ENCODE measurements at regions not wholly inside any gene's neighbourhood (a gene's known extent, or its start where the extent isn't known, plus 50 kb on each side); places are given as distances from the start of the nearest gene placed in this dataset.
"Not testable (repeated sequence)": the region's sequence is repeated elsewhere in the genome, so short reads cannot be mapped to it uniquely, and the experiment has no call there.

DNA sequence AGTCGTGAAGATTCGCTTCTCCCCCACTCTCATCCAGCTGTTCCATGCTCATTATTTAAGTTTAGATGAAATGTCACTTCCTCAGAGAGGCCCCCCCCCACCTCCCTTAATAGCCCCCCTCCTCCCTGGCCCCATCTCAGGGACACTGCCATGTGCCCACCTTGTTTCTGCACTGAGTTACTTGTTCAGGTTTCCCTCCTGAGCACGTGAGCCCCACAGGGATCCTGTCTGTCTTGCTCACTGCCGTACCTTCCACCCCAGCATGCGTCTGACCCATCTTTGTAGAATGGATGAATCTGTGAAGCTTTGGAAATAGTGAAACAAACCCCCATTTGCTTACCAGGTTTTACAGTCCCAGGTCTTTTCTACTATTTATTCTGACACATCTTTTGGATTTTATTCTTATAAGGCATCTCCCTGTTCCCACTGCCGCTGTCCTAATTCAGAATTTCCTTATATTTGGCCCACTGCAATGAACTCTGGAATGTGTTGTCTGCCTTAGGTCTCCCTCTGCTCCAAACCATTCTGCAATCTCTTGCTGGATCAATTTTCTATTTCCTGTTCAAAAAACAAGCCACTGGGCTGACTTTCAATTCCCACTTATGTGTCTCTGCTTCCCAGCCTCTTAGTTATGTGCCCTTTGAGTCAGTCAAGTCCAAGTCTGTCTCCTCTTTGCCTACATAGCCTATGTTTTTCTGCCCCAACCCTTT is 136.5 kb upstream of the ECI2 start:
- DNase-seq (ENCODE audit: low read depth in 2 of 2), result peak in 1 of 2 donors; percentile 33

DNA sequence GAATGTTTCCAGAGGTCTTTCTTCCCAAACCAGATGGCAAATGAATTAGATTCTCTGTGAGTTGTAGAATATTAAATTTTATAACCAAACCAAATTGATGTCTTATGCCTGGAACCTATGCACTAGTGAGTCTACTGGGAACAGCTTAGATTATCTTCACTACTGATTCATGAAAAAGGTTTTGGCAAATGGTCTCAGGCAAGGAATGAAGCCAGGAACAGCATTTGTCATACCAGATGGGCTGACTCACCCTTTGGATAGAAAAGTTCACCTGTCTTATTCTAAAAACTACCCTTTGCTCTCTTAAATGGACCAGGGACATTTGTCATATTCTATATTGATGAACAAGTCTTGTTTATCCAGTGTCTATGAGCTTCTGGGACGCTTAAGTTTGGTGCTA is 135.4 kb upstream of the ECI2 start:
- peak in 1 of 2 donors; percentile 35 for DNase-seq (ENCODE audit: low read depth in 2 of 2)

- DNase-seq (ENCODE audit: low read depth in 2 of 2), result no peak
Observed at GRCh38 chr6:4270001-4270400, 134.6 kb upstream of the ECI2 start.

DNA sequence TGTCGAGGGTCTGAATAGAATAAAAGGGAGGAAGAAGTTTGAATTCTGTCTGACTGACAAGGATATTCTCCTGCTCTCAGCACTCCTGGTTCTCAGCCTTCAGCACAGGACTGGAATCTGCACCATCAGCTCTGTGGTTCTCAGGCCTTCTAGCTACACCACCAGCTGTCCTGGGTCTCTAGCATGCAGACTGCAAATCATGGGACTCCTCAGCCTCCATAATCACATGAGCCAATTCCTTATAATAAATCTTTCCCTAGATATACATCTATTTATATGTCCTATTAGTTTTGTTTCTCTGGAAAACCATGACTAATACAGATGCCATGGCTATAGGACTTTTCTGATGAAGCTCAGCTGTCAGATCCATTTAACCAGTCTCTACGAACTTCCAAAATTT is 132.8 kb upstream of the ECI2 start:
- DNase-seq (ENCODE audit: low read depth in 2 of 2), result no peak

DNA sequence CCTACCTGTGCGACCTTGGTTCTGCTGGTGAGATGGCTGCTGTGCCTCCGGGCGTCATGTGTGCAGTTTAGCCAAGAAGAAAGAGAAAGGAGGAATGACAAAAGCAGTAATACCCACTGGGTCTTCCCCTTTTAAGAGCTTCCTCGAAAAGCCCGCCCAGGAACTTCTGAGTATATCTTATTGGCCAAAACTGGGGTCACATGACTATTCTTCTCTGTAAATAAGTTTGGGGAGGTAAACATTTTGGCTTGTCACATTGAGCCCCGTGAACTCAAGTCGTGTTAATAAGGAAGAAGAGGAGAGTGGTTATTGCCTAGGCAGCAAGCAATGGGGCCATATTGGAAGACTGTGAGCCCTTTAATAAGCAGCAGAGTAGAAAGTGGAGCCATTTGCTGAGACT is 130.4 kb upstream of the ECI2 start:
- no peak for DNase-seq (ENCODE audit: low read depth in 2 of 2)

GRCh38 chr6:4264601-4265000 is 129.2 kb upstream of the ECI2 start:
- DNase-seq (ENCODE audit: low read depth in 2 of 2), result no peak

- no peak for DNase-seq (ENCODE audit: low read depth in 2 of 2)
Observed at GRCh38 chr6:4264081-4264480, 128.7 kb upstream of the ECI2 start.

DNA sequence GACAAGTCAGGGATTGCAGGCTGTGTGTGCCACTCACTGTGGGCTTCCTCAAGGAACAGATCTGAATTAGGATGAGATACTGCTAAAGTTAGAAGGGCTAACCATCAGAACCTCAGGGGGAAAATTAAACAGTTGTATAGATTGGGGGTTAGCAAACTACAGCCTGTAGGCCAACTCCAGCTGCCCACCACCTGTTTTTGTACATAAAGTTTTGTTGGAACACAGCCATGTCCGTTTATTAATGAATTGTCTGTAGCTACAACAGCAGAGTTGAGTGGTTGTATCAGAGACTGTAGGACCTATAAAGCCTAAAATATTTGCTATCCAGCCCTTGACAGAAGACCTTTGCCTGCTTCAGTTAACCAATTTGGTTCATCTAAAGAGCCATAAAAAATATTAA is 127.2 kb upstream of the ECI2 start:
- no peak for DNase-seq (ENCODE audit: low read depth in 2 of 2)

DNA sequence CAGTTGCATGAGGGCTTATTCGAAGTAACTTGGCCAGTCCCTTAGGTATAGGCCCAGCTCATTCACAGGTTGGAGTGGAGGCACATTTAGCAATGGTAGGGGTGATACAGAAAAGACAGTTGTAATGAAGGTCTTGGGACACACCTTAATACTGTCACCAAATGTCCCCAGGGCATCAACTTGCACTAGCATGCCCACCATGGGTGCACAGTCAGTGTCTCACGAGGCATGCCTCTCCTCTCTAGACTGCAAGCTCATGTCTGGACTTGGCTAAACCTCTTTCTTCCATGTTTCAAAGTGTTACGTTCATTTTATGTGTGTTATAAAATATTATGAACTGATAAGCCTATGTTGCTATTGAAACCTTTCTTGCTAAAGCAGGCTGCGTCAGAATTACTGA is 124.0 kb upstream of the ECI2 start:
- no peak for DNase-seq (ENCODE audit: low read depth in 2 of 2)

GRCh38 chr6:4258733-4259132 is 123.4 kb upstream of the ECI2 start:
- DNase-seq (ENCODE audit: low read depth in 2 of 2), result peak; percentile 56 to 63

- DNase-seq (ENCODE audit: low read depth in 2 of 2), result peak in 1 of 2 donors; percentile 23
Observed at GRCh38 chr6:4256969-4257368, 121.6 kb upstream of the ECI2 start.

DNA sequence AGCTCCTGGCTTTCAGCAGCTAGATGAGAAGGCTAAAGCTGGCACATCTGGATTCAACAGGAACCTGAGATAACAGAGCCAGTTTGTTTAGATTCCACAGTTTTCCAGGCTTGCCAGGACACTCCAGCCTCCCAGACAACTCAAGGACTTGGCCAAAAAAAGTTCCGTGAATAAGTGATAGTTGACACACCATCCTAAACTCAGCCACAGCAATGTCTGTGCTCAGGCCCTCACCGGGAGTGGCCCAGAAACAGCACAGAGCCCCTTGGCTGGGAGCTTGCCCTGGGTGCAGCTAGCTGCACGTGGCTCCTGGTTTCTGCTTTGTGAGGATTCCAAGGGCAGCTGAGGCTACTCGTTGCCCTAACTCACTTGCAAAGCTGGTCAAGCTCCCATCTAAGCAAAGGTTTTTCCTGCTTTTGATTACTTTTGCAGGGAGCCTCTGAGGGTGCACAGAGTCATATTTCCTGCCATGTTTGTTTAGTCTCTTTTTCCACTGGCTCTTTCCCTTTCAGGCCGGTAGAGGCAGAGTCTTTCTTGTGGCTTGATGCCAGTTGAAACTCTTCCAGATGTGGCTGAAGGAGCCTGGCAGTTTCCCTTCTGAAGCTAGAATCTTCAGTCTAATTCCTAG is 118.3 kb upstream of the ECI2 start:
- peak; percentile 61 to 92 for DNase-seq (ENCODE audit: low read depth in 2 of 2)

DNA sequence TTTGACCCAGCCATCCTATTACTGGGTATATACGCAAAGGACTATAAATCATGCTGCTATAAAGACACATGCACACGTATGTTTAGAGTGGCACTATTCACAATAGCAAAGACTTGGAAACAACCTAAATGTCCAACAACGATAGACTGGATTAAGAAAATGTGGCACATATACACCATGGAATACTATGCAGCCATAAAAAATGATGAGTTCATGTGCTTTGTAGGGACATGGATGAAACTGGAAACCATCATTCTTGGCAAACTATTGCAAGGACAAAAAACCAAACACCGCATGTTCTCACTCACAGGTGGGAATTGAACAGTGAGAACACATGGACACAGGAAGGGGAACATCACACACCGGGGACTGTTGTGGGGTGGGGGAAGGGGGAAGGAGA is 117.1 kb upstream of the ECI2 start:
- DNase-seq (ENCODE audit: low read depth in 2 of 2), result not testable (repeated sequence)

- peak in 1 of 2 donors; percentile 67 for DNase-seq (ENCODE audit: low read depth in 2 of 2)
Observed at GRCh38 chr6:4250645-4251044, 115.3 kb upstream of the ECI2 start.

- DNase-seq (ENCODE audit: low read depth in 2 of 2), result not testable (repeated sequence)
Observed at GRCh38 chr6:4243832-4244231, 108.5 kb upstream of the ECI2 start.

DNA sequence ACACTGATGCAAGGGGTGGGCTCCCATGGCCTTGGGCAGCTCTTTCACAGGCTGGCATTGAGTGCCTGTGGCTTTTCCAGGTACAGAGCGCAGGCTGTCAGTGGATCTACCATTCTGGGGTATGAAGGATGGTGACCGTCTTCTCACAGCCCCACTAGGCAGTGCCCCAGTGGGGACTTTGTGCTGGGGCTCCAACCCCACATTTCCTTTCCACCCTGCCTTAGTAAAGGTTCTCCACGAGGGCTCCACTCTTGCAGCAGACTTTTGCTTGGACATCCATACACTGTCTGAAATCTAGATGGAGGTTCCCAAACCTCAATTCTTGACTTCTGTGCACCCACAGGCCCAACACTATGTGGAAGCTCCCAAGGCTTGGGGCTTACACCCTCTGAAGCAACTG is 107.9 kb upstream of the ECI2 start:
- DNase-seq (ENCODE audit: low read depth in 2 of 2), result no peak

GRCh38 chr6:4242601-4243000 is 107.2 kb upstream of the ECI2 start:
- no peak for DNase-seq (ENCODE audit: low read depth in 2 of 2)

GRCh38 chr6:4240148-4240547 is 104.8 kb upstream of the ECI2 start:
- DNase-seq (ENCODE audit: low read depth in 2 of 2), result no peak

- no peak for DNase-seq (ENCODE audit: low read depth in 2 of 2)
Observed at GRCh38 chr6:4225161-4225872, 89.9 kb upstream of the ECI2 start.

- DNase-seq (ENCODE audit: low read depth in 2 of 2), result no peak
Observed at GRCh38 chr6:4224067-4224978, 88.9 kb upstream of the ECI2 start.

GRCh38 chr6:4220558-4220957 is 85.2 kb upstream of the ECI2 start:
- DNase-seq (ENCODE audit: low read depth in 2 of 2), result no peak

All from dermis microvascular lymphatic vessel endothelial cell (primary cell).